Neural progenitor cell (in vitro differentiated cells): ENCODE measurements at regions not wholly inside any gene's neighbourhood (a gene's known extent, or its start where the extent isn't known, plus 50 kb on each side); places are given as distances from the start of the nearest gene placed in this dataset.

Experiments used
- DNase-seq: peaks from one replicate; pipeline ENCODE4 v3.0.0-alpha.2; 2016; ENCODE audit warnings: low spot score
- H2AFZ ChIP-seq: fragments of 200-600 bp; sonication (generic); replicated peaks from 2 replicates; pipeline ENCODE4 v1.6.1; 2016; ENCODE audit warnings: antibody characterized with exemption
- H3F3A ChIP-seq: fragments of 200-600 bp; sonication (generic); 2 replicates; pipeline ENCODE4 v1.6.1; 2016; ENCODE audit warnings: antibody characterized with exemption, low read depth
- H3K27ac ChIP-seq: fragments of 200-600 bp; sonication (generic); 2 replicates; pipeline ENCODE4 v1.5.1; 2016; ENCODE audit warnings: mild to moderate bottlenecking
- H3K27me3 ChIP-seq: fragments of 200-600 bp; sonication (generic); 2 replicates; pipeline ENCODE4 v1.6.1; 2016; ENCODE audit warnings: mild to moderate bottlenecking, moderate library complexity
- H3K36me3 ChIP-seq: fragments of 200-600 bp; sonication (generic); 2 replicates; pipeline ENCODE4 v1.5.1; 2016
- H3K4me1 ChIP-seq: fragments of 200-600 bp; sonication (generic); 2 replicates; pipeline ENCODE4 v1.6.1; 2016; ENCODE audit warnings: mixed run types
- H3K4me2 ChIP-seq: fragments of 200-600 bp; sonication (generic); 2 replicates; pipeline ENCODE4 v1.6.1; 2016
- H3K4me3 ChIP-seq: fragments of 200-600 bp; sonication (generic); 2 replicates; pipeline ENCODE4 v1.5.1; 2016
- H3K79me2 ChIP-seq: fragments of 200-600 bp; sonication (generic); 2 replicates; pipeline ENCODE4 v1.6.1; 2016; ENCODE audit warnings: low read depth
- H3K9ac ChIP-seq: fragments of 200-600 bp; sonication (generic); 2 replicates; pipeline ENCODE4 v1.6.1; 2016
- H3K9me3 ChIP-seq: fragments of 200-600 bp; sonication (generic); 2 replicates; pipeline ENCODE4 v1.5.1; 2016; ENCODE audit warnings: low read depth
- H4K20me1 ChIP-seq: fragments of 200-600 bp; sonication (generic); 2 replicates; pipeline ENCODE4 v1.6.1; 2016; ENCODE audit warnings: low read depth
- H3K27ac Mint-ChIP-seq: 3 replicates; pipeline ENCODE4 v1.8.0; 2021; ENCODE audit warnings: mixed read lengths
- H3K27me3 Mint-ChIP-seq: 2 replicates; pipeline ENCODE4 v1.8.0; 2022; ENCODE audit warnings: low read depth, mild to moderate bottlenecking, inconsistent platforms, moderate library complexity, mixed read lengths; ENCODE audit not compliant: insufficient read depth
- H3K36me3 Mint-ChIP-seq: 3 replicates; pipeline ENCODE4 v1.8.0; 2021; ENCODE audit warnings: mixed read lengths
- H3K4me1 Mint-ChIP-seq: 3 replicates; pipeline ENCODE4 v1.8.0; 2021; ENCODE audit warnings: mixed read lengths
- H3K4me3 Mint-ChIP-seq: 3 replicates; pipeline ENCODE4 v1.8.0; 2021; ENCODE audit warnings: mild to moderate bottlenecking, moderate library complexity, mixed read lengths
- H3K9me3 Mint-ChIP-seq: 3 replicates; pipeline ENCODE4 v1.8.0; 2020; ENCODE audit warnings: mixed read lengths
- EZH2 ChIP-seq: fragments of 200-600 bp; sonication (generic); IDR thresholded peaks from 2 replicates; pipeline ENCODE4 v1.6.1; 2017; ENCODE audit warnings: antibody characterized with exemption, mild to moderate bottlenecking, moderate library complexity
- EZH2phosphoT487 ChIP-seq: fragments of 200-600 bp; sonication (generic); IDR thresholded peaks from 2 replicates; pipeline ENCODE4 v1.6.1; 2017; ENCODE audit warnings: antibody characterized with exemption
- TF ChIP-seq, protein P1 (sequence below): fragments of 200-600 bp; sonication (generic); IDR thresholded peaks from 2 replicates; pipeline ENCODE4 v1.5.1; 2017; ENCODE audit warnings: antibody characterized with exemption, mild to moderate bottlenecking

- Histone ChIP-seq H4K20me1 (no peaks in the 10 kb centered on the region), H3K4me3 (no peak overlapping the region), H2AFZ (no peak overlapping the region), H3K27me3 (no peaks in the 10 kb centered on the region), H3K4me2 (no peak overlapping the region), H3K79me2 (no peaks in the 10 kb centered on the region), H3K4me1 (no peaks in the 10 kb centered on the region), H3K9me3 (no peaks in the 10 kb centered on the region), H3F3A (no peaks in the 10 kb centered on the region), H3K36me3 (no peaks in the 10 kb centered on the region), H3K9ac (no peak overlapping the region), H3K27ac (no peak overlapping the region)
- H3K27ac Mint-ChIP-seq, result no peak overlapping the region
- H3K9me3 Mint-ChIP-seq, result peaks cover 22% of the 10 kb centered on the region
- H3K4me1 Mint-ChIP-seq, result peaks cover 31% of the 10 kb centered on the region
- H3K27me3 Mint-ChIP-seq, result peaks cover 17% of the 10 kb centered on the region
- no peak for TF ChIP-seq EZH2
- TF ChIP-seq, protein P1, sequence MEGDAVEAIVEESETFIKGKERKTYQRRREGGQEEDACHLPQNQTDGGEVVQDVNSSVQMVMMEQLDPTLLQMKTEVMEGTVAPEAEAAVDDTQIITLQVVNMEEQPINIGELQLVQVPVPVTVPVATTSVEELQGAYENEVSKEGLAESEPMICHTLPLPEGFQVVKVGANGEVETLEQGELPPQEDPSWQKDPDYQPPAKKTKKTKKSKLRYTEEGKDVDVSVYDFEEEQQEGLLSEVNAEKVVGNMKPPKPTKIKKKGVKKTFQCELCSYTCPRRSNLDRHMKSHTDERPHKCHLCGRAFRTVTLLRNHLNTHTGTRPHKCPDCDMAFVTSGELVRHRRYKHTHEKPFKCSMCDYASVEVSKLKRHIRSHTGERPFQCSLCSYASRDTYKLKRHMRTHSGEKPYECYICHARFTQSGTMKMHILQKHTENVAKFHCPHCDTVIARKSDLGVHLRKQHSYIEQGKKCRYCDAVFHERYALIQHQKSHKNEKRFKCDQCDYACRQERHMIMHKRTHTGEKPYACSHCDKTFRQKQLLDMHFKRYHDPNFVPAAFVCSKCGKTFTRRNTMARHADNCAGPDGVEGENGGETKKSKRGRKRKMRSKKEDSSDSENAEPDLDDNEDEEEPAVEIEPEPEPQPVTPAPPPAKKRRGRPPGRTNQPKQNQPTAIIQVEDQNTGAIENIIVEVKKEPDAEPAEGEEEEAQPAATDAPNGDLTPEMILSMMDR, result no peak
- no peak for TF ChIP-seq EZH2phosphoT487
- no peak overlapping the region for H3K4me3 Mint-ChIP-seq
- no peak for DNase-seq
- peaks cover 4% of the 10 kb centered on the region for H3K36me3 Mint-ChIP-seq
Observed at GRCh38 chr2:236674238-236674637, 104.6 kb downstream of the ACKR3 start.

GRCh38 chr2:236674646-236675045 is 105.0 kb downstream of the ACKR3 start:
- H3K9ac ChIP-seq, result no peak overlapping the region
- H3K9me3 ChIP-seq, result no peaks in the 10 kb centered on the region
- Mint-ChIP-seq H3K27me3 (peaks cover 15% of the 10 kb centered on the region), H3K4me3 (no peak overlapping the region), H3K27ac (no peak overlapping the region), H3K36me3 (peaks cover 4% of the 10 kb centered on the region), H3K9me3 (peaks cover 19% of the 10 kb centered on the region), H3K4me1 (peaks cover 31% of the 10 kb centered on the region)
- no peak overlapping the region for H3K4me3 ChIP-seq
- H3K79me2 ChIP-seq, result no peaks in the 10 kb centered on the region
- H2AFZ ChIP-seq, result no peak overlapping the region
- no peak for DNase-seq
- H3K27me3 ChIP-seq, result no peaks in the 10 kb centered on the region
- TF ChIP-seq EZH2 (no peak), EZH2phosphoT487 (no peak)
- TF ChIP-seq, protein P1, result no peak
- no peaks in the 10 kb centered on the region for H4K20me1 ChIP-seq
- no peaks in the 10 kb centered on the region for H3K4me1 ChIP-seq
- H3K4me2 ChIP-seq, result no peak overlapping the region
- H3K36me3 ChIP-seq, result no peaks in the 10 kb centered on the region
- H3F3A ChIP-seq, result no peaks in the 10 kb centered on the region
- H3K27ac ChIP-seq, result no peak overlapping the region

DNA sequence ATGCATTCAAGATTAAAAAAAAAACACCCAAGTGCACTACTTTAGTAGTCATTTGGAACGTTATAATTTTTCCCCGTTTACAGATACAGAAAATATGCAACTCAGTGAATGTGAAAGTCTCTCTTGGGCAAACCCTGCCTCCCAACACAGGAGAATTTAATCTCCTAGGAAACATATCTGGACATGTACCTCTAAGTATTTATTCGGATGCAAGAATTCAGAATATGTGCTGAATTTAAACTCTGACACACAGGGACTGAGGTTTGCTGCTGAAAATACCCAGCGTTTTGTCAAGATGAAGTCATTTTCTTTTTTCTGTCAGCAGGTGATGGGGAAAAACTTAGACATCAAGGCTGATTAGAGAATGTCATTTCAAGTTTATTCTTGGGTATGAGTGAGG is 105.4 kb downstream of the ACKR3 start:
- H3K36me3 ChIP-seq, result no peaks in the 10 kb centered on the region
- H3F3A ChIP-seq, result no peaks in the 10 kb centered on the region
- H3K27me3 ChIP-seq, result no peaks in the 10 kb centered on the region
- H3K9ac ChIP-seq, result no peak overlapping the region
- TF ChIP-seq, protein P1, result no peak
- TF ChIP-seq EZH2 (no peak), EZH2phosphoT487 (no peak)
- no peaks in the 10 kb centered on the region for H3K9me3 ChIP-seq
- no peak overlapping the region for H3K4me3 ChIP-seq
- peaks cover 19% of the 10 kb centered on the region for H3K9me3 Mint-ChIP-seq
- H3K27ac Mint-ChIP-seq, result no peak overlapping the region
- no peak overlapping the region for H3K27ac ChIP-seq
- H3K4me3 Mint-ChIP-seq, result no peak overlapping the region
- H3K4me1 Mint-ChIP-seq, result peaks cover 31% of the 10 kb centered on the region
- H3K27me3 Mint-ChIP-seq, result peaks cover 15% of the 10 kb centered on the region
- no peaks in the 10 kb centered on the region for H3K4me1 ChIP-seq
- H3K4me2 ChIP-seq, result no peak overlapping the region
- no peaks in the 10 kb centered on the region for H3K79me2 ChIP-seq
- H4K20me1 ChIP-seq, result no peaks in the 10 kb centered on the region
- no peak overlapping the region for H2AFZ ChIP-seq
- peaks cover 4% of the 10 kb centered on the region for H3K36me3 Mint-ChIP-seq
- DNase-seq, result no peak
